GM18907 (cell line): ENCODE measurements at regions not wholly inside any gene's neighbourhood (a gene's known extent, or its start where the extent isn't known, plus 50 kb on each side); places are given as distances from the start of the nearest gene placed in this dataset.

Experiments used
- ATAC-seq: cut with Tn5 transposase; IDR thresholded peaks from one replicate; pipeline ENCODE4 v1.9.1; 2021; ENCODE audit warnings: mild to moderate bottlenecking, moderate library complexity; ENCODE audit not compliant: unreplicated experiment

- ATAC-seq = no peak
Measured at GRCh38 chr18:61677435-61677970, 215.3 kb downstream of the RNF152 start.

DNA sequence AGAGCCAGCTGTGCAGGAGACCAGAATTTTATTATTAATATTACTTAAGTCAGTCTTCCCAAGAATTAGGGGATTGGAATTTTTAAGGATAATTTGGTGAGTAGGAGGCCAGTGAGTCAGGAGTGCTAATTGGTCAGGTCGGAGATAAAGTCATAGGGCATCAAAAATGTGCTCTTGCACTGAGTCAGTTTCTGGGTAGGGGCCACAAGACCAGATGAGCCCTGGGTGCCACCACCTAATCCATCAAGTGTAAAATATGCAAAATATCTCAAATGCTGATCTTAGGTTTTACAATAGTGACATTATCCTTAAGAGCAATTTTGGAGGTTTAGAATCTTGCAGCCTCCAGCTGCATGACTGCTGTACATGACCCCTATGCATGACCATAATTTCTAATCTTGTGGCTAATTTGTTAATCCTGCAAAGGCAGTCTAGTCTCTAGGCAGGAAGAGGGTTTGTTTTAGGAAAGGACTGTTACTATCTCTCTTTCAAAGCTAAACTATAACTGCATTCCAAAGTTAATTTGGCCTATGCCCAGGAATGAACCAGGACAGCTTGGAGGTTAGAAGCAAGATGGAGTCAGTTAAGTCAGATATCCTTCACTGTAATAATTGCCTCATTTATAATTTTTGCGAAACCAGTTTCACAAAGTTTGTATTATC, 215.9 kb downstream of the RNF152 start:
- no peak for ATAC-seq

DNA sequence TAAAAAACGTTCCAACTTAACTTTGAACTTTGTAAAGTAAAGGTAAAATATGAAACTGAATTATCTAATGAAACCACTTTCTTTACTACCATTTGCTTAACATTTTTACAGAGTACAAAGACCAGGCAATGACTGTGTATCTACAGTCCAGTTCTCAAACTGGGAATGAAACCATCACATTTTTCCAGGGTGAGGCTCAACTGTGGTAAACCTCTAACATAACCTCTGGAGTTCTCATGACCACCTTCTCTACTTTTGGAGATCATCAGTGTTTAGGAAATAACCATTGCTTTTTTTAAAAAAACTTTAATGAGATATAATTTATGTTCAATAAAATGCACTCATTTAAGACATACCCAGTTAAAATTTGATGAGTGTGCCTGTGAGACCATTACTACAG, 223.5 kb downstream of the RNF152 start:
- ATAC-seq = no peak

- ATAC-seq = no peak
Measured at GRCh38 chr18:61666876-61667590, 225.8 kb downstream of the RNF152 start.

DNA sequence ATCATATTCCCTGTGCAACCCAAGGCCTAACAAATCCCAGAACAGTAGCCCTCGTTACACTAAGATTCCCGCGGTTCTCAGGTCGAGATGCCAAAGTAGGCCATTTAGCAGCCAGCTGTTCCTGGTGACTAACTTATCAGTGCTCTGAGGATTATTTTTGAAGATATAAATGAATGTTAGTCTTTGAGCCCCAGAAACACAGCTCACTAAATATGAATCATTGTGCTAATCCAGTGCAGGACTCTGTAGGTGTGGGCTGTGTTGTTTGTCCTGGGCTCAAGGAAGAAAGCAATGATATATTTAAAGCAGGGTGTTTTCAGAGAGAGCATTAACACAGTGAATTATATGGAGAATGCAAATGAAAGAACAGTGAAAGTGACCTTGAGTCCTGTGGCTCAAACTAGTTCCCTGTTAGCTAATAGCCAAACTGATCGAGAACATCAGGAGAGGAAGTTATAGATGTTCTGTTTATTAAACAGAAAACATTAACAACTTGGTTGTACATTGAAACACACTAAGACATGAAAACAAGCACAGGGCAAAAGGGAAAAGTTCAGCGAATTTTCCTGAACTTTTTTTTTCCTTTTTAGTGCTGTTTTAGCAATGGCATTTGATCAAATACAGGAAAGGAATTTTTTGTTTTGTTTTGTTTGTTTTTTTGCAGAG, 228.3 kb downstream of the RNF152 start:
- ATAC-seq = no peak

DNA sequence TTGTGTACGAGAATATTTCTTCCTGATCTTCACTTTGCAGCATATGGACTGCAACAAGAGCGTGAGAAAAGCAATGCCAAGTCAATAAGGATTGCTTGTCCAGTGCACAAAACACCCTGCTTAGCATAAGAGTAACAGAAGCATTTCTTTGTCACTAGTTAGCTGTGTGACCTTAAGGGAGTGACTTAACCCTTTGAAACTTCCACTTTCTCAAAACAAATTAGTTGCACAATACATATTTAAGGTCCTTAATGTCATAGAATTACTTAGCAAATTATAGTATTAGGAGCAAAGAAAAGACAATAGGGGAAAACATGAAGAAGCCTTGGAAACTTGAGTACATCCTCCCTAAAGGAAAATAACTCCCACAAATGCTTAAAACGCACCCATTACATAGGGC, 230.1 kb downstream of the RNF152 start:
- ATAC-seq = no peak

DNA sequence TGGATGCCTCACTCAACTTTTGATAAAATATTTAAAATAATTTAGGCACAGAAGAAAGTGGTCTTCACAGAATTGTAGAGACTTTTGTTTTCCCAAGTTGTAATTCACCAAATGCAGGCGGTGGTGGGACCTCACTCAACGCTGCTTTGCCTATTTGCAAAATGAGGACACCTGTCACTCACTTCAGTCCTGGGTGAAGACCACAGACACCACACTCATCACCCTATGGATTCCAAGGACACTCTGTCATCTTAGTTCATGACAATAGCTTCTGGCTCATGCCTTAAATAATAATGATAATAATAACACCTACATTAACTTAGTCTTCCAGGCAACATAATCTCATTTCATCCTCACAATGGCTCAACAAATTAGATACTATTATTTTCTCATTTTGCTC, 234.4 kb downstream of the RNF152 start:
- ATAC-seq = no peak

GRCh38 chr18:61657066-61657732, 235.6 kb downstream of the RNF152 start:
- no peak for ATAC-seq

DNA sequence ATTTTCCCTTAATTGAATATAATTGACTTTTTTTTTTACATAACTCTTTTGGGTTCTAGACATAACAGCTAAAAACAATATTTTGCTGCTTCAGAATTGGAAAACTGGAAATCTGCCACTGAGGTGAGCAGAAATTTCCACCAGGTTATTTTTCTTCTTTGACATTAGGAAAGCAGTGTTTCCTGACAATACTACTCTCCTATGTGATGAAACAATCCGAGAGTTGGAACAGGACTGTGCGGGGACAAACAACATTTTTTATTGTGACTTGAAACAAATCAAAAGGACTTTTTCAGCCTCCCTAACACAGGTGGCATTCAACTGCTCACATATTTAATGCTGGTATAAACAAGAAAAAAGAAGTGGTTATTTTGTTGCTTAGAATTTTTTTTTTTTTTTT, 237.2 kb downstream of the RNF152 start:
- ATAC-seq = no peak

DNA sequence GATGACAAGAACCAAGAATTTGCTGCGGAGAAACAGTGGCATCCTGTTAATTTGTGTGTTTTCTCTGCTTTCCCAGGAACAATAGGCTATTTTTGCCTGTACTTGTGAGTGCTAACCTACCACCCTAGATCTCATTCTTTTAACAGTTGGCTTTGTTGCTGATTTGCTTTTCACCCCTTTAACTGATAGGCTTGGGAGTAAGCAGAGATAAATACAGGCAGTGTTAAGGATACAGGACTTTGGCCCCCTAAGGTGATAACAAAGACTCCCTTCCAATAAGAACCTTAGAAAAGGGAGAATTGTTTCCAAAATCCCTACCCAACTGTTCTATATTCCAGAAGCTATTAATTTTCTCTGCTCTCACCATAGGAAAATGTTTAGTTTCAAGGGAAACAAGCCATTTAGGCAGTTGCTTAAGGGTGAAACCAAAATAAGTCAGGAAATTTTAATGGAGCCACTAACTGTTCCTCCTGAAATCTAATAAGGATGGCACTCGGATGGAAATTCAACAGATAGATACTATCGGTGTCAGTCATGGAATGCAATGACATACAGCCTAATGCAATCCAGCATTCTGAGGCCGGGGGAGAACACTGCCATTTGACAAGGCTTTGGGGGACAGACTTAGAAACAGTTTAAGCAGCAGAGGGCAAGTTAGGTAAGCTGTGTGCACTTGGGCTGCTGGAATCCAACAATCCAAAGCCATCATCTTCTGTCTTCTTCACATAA, 238.8 kb downstream of the RNF152 start:
- no peak for ATAC-seq

GRCh38 chr18:61651880-61652268, 240.9 kb downstream of the RNF152 start:
- ATAC-seq = no peak

- no peak for ATAC-seq
Measured at GRCh38 chr18:61651145-61651879, 241.5 kb downstream of the RNF152 start.

DNA sequence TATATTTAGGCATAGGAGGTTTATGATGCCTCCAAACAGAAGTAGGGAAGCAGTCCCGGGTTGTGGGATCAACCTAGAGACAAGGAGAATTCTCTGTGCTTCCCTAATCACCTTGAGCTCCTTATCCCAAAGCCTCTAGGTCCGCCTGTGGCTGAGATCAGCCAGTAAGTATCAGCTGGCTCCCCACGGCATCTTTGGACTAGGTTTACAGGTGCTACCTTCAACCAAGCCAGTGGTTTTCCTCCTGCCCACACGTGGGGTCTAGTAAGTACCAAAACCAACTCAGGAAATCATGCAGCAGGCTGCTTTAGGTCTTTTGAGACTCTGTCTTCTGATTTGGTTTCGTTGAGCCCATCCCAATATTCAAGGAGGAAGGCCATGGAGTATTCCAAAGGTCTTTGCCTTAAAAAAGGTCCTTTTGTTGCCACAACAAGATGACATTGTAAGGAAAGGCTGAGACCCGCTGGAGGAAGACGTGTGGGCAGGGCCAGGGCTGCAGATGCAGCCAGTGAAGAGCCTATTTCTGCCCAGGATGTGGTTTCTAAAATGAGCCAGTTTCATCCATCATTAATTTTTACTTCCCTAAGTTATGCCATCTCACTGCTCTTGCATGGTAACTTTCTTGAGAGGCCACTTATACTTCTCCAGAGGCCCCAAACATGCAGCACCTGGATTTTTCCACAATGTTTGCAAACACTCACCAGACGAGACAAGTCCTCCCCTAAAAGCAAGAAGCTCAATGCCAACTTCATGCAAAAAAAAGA, 248.7 kb downstream of the RNF152 start:
- ATAC-seq = peak; percentile 80

GRCh38 chr18:61639886-61640285, 252.9 kb downstream of the RNF152 start:
- no peak for ATAC-seq

GRCh38 chr18:61637905-61638595, 254.8 kb downstream of the RNF152 start:
- ATAC-seq = no peak

DNA sequence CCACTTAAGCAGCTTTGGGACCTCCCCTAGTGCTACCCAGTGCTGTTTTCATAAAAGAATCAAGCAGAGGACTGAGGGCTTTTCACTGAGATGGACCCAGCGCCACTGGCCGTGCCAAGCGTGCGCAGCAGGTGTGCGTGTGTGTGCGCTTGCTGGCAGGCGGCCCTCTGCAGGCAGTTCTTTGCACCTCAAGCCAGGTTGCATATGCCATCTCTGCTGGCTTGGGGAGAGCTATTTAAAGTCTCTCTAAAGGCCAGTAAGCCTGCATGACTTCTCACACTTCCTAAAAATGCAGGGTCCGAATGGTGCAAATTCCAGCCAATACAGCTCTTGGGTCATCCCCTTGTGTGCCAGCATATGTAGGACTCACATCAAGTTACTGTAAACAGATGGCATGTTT, 255.5 kb downstream of the RNF152 start:
- no peak for ATAC-seq

- ATAC-seq = peak; percentile 54
Measured at GRCh38 chr18:61635901-61636528, 256.8 kb downstream of the RNF152 start.

- no peak for ATAC-seq
Measured at GRCh38 chr18:61628085-61628484, 264.7 kb downstream of the RNF152 start.
